GM13976 (cell line): ENCODE measurements at regions not wholly inside any gene's neighbourhood (a gene's known extent, or its start where the extent isn't known, plus 50 kb on each side); places are given as distances from the start of the nearest gene placed in this dataset.

Source experiments
- DNase-seq: peaks from one replicate; pipeline ENCODE4 v3.0.0; 2012; ENCODE audit warnings: low spot score
- in situ Hi-C: fragments of 300-500 bp; cut with MboI; formaldehyde crosslinking; loops from one replicate; pipeline ENCODE4 v1.12.0; 2022; ENCODE audit warnings: low sequenced_read_pairs, mixed read lengths, inconsistent platforms; ENCODE audit not compliant: unreplicated experiment
- TF ChIP-seq, protein P1 (sequence below): IDR thresholded peaks from 2 replicates; pipeline ENCODE4 v1.5.1; 2012; ENCODE audit warnings: borderline replicate concordance, mild to moderate bottlenecking; ENCODE audit not compliant: insufficient read depth; ENCODE audit errors: extremely low read depth, missing control alignments, control extremely low read depth

DNA sequence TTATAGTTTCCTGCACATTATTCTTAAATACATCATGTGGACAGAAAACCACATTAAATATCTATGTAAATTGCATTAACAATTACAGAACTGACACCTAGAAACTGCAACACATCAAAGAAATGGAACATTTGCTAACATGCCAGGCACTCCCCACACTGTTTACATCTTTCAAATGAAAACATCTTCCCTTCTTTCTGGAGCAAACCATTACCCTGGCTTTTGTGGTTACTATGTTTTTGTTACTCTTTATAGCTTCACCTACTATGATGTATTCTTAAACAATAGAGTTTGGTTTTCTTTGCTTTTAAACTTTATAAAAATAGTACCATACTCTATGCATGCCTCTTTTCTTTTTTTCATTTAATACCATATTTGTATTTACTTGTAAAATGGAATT, 1894.5 kb upstream of the CELF4 start:
- TF ChIP-seq, protein P1, sequence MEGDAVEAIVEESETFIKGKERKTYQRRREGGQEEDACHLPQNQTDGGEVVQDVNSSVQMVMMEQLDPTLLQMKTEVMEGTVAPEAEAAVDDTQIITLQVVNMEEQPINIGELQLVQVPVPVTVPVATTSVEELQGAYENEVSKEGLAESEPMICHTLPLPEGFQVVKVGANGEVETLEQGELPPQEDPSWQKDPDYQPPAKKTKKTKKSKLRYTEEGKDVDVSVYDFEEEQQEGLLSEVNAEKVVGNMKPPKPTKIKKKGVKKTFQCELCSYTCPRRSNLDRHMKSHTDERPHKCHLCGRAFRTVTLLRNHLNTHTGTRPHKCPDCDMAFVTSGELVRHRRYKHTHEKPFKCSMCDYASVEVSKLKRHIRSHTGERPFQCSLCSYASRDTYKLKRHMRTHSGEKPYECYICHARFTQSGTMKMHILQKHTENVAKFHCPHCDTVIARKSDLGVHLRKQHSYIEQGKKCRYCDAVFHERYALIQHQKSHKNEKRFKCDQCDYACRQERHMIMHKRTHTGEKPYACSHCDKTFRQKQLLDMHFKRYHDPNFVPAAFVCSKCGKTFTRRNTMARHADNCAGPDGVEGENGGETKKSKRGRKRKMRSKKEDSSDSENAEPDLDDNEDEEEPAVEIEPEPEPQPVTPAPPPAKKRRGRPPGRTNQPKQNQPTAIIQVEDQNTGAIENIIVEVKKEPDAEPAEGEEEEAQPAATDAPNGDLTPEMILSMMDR = no peak
- no peak for DNase-seq
- in situ Hi-C loops = no loop called here

DNA sequence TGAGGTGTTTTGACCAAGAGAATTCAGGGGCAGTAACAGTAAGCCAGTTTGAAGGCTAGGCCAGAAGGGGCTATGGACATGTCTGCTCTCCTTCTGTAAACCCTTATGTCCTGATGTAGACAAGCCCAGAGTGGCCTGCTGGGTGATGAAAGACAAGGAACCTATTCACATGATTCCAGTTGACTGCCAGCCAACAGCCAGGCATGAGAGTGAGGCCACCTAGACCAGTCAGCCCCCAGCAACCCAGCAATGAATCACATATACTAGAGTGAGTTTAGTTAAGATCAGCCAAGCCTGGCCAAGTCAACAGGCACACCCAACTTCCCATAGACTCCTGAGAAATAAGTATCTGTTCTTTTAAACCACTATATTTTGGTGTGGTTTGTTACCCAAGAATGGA, 1889.7 kb upstream of the CELF4 start:
- in situ Hi-C loops = no loop called here
- TF ChIP-seq, protein P1 = no peak
- DNase-seq = no peak

DNA sequence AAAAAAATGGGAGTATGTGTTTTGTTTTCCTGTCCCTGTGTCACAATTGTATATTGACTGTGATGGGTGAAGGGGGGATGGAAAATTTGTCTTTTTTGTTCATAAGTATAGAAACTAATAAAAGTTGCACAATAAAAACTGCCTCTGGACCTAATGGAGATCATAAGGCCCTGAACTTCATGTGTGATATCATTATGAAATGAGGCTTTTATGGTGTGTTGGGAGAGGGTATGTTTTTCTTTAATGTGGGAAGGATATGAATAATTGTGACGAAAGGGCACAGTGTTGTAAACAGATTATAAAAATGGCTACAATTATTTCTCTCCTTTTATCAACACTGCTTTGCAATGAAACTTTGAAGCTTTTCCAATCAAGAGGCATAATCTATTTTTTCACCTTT, 1889.3 kb upstream of the CELF4 start:
- in situ Hi-C loops = no loop called here
- DNase-seq = no peak
- TF ChIP-seq, protein P1 = no peak

DNA sequence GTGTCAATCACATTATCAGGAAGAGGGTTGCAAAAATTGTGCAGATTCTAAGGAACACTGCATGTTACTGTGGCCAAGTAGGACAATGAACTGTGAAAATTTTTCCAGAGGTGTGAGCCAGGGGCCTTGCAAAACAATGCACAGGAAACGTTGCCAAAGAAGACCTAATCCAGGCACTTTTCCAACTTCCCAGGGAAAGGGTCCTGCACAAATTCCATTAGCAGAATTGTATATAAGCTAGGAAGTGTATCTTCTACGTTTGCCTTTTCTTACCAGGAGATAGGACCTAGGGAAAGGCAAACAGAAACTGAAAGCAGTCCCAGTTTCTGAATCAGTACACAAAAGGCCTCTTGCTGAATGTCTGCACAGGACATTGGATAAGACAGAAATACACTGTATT, 1888.3 kb upstream of the CELF4 start:
- no peak for DNase-seq
- in situ Hi-C loops = no loop called here
- TF ChIP-seq, protein P1 = no peak

DNA sequence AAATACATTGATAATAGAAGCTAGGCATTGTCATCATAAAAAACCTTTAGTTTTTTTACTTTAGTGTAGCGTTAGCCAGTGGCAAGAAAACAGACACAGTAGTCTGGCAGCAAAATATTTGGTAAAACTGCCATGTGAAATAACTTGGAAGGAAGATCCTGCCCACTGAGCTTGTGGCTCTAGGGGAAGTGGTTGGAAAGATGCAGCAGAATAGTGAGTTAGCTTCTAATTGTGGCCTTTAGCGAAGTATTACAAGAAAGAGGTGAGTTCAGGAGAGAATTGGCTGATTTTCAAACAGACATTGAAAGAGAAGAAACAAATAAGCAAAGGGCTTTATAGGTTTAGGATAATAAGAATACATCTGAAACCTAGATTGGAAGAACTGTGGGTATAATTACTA, 1887.8 kb upstream of the CELF4 start:
- in situ Hi-C loops = no loop called here
- TF ChIP-seq, protein P1 = no peak
- DNase-seq = no peak

DNA sequence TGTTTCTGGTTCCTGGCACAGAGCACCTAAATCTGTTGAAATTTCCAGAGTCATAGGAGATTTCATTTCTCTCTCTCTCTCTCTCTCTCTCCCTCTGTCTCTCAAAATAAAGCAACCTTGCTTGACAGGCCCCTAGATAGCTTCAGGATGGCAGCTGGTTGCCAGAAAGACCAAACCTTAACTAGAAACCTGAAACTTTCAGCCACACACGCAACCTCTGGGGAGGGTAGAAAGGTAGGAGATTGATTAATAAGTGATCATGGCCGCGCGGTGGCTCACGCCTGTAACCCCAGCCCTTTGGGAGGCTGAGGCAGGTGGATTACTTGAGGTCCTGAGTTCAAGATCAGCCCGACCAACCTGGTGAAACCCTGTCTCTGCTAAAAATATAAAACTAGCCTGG, 1885.4 kb upstream of the CELF4 start:
- in situ Hi-C loops = no loop called here
- DNase-seq = no peak
- TF ChIP-seq, protein P1 = no peak

DNA sequence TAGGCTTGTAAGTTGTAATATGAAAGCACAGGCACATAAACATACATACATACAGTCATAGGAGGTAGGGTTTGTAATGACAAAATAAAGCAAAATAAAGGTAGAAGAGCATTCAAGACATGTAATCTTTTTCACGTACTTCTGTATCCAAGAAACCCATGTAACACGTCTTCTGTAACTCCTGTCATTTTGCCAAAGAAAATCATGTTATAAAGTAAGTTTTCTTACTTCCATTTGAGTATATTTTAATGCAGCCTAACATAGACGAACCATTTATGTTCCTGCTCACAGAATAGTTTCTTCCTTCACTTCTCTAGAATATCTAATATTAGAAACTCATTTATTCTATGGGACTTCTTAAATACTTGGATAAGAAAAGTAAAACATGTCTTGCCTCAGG, 1884.0 kb upstream of the CELF4 start:
- TF ChIP-seq, protein P1 = no peak
- in situ Hi-C loops = no loop called here
- DNase-seq = no peak
